ENCODE measurements at regions not wholly inside any gene's neighbourhood (a gene's known extent, or its start where the extent isn't known, plus 50 kb on each side); places are given as distances from the start of the nearest gene placed in this dataset.

DNA sequence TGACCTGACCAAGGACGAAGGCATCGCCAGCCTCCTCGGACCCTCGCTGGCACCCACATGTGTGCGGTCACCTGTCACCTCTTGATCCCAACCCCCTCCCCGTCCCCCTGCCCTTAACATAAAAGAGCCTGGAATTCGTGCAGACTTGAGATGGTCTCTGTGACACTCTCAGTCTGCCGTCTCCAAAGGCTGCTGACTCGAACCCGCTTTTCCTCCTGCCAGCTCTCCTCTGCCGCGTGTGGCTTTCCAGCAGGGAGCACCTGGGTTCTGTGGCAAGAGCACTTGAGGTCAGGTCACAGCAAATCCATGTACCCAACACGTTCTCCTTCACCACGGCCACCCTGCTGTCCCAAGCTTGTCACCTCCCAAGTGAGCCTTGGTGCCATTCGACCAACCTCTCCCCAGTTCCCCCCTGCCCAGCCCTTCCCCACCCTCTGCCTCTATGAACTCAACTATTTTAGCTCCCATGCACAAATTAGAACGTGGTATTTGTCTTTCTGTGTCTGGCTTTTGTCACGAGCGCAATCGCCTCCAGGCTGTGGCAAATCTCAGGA lies 207.6 kb downstream of the BRD1 start:
- Histone ChIP-seq H3K36me3 (ENCODE audit: insufficient read depth, low read length) (no peaks in the 10 kb centered on the region), H3K4me2 (ENCODE audit: low read depth, low read length, poor library complexity, severe bottlenecking) (no peak overlapping the region)

DNA sequence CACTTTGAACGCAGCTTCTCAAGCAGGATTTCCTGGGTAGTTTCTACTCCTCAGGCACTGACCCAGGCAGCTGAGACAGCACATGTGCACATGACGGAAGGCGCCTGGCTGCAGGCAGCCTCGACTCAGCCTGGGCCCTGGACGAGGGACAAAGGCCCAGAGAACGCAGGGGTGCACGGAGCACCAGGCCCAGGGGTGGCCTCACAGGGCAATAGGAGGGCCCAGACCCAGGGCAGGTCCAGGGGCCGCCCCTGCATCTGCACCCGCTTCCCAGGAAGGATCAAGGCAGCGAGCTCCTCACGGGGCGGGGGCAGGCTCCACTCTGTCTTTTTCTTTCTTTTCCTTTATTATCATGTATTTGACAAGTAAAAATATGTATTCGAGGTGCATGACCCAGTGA lies 208.4 kb downstream of the BRD1 start:
- H3K4me1 ChIP-seq (ENCODE audit: insufficient read depth, low read length, poor library complexity, severe bottlenecking) = no peaks in the 10 kb centered on the region
- TF ChIP-seq, protein P1, sequence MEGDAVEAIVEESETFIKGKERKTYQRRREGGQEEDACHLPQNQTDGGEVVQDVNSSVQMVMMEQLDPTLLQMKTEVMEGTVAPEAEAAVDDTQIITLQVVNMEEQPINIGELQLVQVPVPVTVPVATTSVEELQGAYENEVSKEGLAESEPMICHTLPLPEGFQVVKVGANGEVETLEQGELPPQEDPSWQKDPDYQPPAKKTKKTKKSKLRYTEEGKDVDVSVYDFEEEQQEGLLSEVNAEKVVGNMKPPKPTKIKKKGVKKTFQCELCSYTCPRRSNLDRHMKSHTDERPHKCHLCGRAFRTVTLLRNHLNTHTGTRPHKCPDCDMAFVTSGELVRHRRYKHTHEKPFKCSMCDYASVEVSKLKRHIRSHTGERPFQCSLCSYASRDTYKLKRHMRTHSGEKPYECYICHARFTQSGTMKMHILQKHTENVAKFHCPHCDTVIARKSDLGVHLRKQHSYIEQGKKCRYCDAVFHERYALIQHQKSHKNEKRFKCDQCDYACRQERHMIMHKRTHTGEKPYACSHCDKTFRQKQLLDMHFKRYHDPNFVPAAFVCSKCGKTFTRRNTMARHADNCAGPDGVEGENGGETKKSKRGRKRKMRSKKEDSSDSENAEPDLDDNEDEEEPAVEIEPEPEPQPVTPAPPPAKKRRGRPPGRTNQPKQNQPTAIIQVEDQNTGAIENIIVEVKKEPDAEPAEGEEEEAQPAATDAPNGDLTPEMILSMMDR (conservative IDR thresholded peaks at IDR 0.05; ENCODE audit: low read length) = no peak
- TF ChIP-seq EZH2phosphoT487 (IDR thresholded peaks at IDR 0.05; ENCODE audit: borderline replicate concordance) = no peak
- no peaks in the 10 kb centered on the region for H3K27me3 ChIP-seq (ENCODE audit: insufficient read depth, low read length, poor library complexity, severe bottlenecking)
- no peaks in the 10 kb centered on the region for H3K36me3 ChIP-seq (ENCODE audit: insufficient read depth, low read length)
- H3K9me3 ChIP-seq (ENCODE audit: insufficient read depth, low read depth, low read length) = no peaks in the 10 kb centered on the region
- no peaks in the 10 kb centered on the region for H3K9me2 ChIP-seq (replicated peaks; ENCODE audit: low read depth, low read length)
- no peaks in the 10 kb centered on the region for H3F3A ChIP-seq (ENCODE audit: low read depth)
- no peak overlapping the region for H3K9ac ChIP-seq (ENCODE audit: low read depth, low read length, poor library complexity, severe bottlenecking)
- H2AFZ ChIP-seq (ENCODE audit: low read length) = no peak overlapping the region
- H3K4me2 ChIP-seq (ENCODE audit: low read depth, low read length, poor library complexity, severe bottlenecking) = no peak overlapping the region
- peaks cover 11% of the 10 kb centered on the region; the same call in 1 of the 2 replicates for H3K79me2 ChIP-seq (ENCODE audit: insufficient read depth, low read length)
- H4K20me1 ChIP-seq (ENCODE audit: insufficient read depth, low read length, poor library complexity, severe bottlenecking) = peaks cover 3% of the 10 kb centered on the region
- no peak overlapping the region for H3K4me3 ChIP-seq (ENCODE audit: low read length, poor library complexity, severe bottlenecking)

More for the DNA sequence above, 207.6 kb downstream of the BRD1 start:
- H3K4me1 ChIP-seq (ENCODE audit: insufficient read depth, low read length, poor library complexity, severe bottlenecking) = no peaks in the 10 kb centered on the region
- no peak overlapping the region for H3K9ac ChIP-seq (ENCODE audit: low read depth, low read length, poor library complexity, severe bottlenecking)
- peaks cover 3% of the 10 kb centered on the region for H4K20me1 ChIP-seq (ENCODE audit: insufficient read depth, low read length, poor library complexity, severe bottlenecking)
- no peaks in the 10 kb centered on the region for H3K9me3 ChIP-seq (ENCODE audit: insufficient read depth, low read depth, low read length)
- no peak overlapping the region for H2AFZ ChIP-seq (ENCODE audit: low read length)
- no peaks in the 10 kb centered on the region for H3K9me2 ChIP-seq (replicated peaks; ENCODE audit: low read depth, low read length)
- TF ChIP-seq, protein P1 (conservative IDR thresholded peaks at IDR 0.05; ENCODE audit: low read length) = no peak
- TF ChIP-seq EZH2phosphoT487 (IDR thresholded peaks at IDR 0.05; ENCODE audit: borderline replicate concordance) = no peak
- no peak overlapping the region for H3K4me3 ChIP-seq (ENCODE audit: low read length, poor library complexity, severe bottlenecking)
- H3K79me2 ChIP-seq (ENCODE audit: insufficient read depth, low read length) = peaks cover 10% of the 10 kb centered on the region; the same call in 1 of the 2 replicates
- no peaks in the 10 kb centered on the region for H3K27me3 ChIP-seq (ENCODE audit: insufficient read depth, low read length, poor library complexity, severe bottlenecking)
- H3F3A ChIP-seq (ENCODE audit: low read depth) = no peaks in the 10 kb centered on the region

DNA sequence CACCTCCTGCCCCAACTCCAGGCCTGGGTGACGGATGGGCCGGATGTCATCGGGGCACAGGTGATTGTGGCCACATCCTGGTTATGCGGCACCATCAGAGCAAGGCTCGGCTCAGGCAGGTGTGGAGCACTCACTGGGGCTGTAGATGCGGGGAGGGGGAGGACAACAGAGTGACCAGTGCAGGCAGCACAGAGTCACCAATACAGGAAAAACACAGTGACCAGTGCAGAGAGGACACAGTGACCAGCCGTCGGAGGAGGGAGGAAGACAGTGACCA lies 209.1 kb downstream of the BRD1 start:
- Histone ChIP-seq H4K20me1 (ENCODE audit: insufficient read depth, low read length, poor library complexity, severe bottlenecking) (peaks cover 3% of the 10 kb centered on the region), H3K9me3 (ENCODE audit: insufficient read depth, low read depth, low read length) (no peaks in the 10 kb centered on the region), H3K36me3 (ENCODE audit: insufficient read depth, low read length) (no peaks in the 10 kb centered on the region)

More for the DNA sequence above, 209.1 kb downstream of the BRD1 start:
- TF ChIP-seq, protein P1 (conservative IDR thresholded peaks at IDR 0.05; ENCODE audit: low read length) = no peak
- TF ChIP-seq EZH2phosphoT487 (IDR thresholded peaks at IDR 0.05; ENCODE audit: borderline replicate concordance) = no peak
- H3F3A ChIP-seq (ENCODE audit: low read depth) = no peaks in the 10 kb centered on the region
- H3K79me2 ChIP-seq (ENCODE audit: insufficient read depth, low read length) = peaks cover 13% of the 10 kb centered on the region; the same call in 1 of the 2 replicates
- H3K4me1 ChIP-seq (ENCODE audit: insufficient read depth, low read length, poor library complexity, severe bottlenecking) = no peaks in the 10 kb centered on the region
- H3K4me2 ChIP-seq (ENCODE audit: low read depth, low read length, poor library complexity, severe bottlenecking) = no peak overlapping the region
- no peaks in the 10 kb centered on the region for H3K27me3 ChIP-seq (ENCODE audit: insufficient read depth, low read length, poor library complexity, severe bottlenecking)
- H3K9ac ChIP-seq (ENCODE audit: low read depth, low read length, poor library complexity, severe bottlenecking) = no peak overlapping the region
- no peak overlapping the region for H2AFZ ChIP-seq (ENCODE audit: low read length)
- H3K9me2 ChIP-seq (replicated peaks; ENCODE audit: low read depth, low read length) = no peaks in the 10 kb centered on the region
- no peak overlapping the region for H3K4me3 ChIP-seq (ENCODE audit: low read length, poor library complexity, severe bottlenecking)
